ENCODE measurements at regions not wholly inside any gene's neighbourhood (a gene's known extent, or its start where the extent isn't known, plus 50 kb on each side); places are given as distances from the start of the nearest gene placed in this dataset.
A peak's percentile ranks its signal among the peaks of the same experiment; 100 is the strongest.

DNA sequence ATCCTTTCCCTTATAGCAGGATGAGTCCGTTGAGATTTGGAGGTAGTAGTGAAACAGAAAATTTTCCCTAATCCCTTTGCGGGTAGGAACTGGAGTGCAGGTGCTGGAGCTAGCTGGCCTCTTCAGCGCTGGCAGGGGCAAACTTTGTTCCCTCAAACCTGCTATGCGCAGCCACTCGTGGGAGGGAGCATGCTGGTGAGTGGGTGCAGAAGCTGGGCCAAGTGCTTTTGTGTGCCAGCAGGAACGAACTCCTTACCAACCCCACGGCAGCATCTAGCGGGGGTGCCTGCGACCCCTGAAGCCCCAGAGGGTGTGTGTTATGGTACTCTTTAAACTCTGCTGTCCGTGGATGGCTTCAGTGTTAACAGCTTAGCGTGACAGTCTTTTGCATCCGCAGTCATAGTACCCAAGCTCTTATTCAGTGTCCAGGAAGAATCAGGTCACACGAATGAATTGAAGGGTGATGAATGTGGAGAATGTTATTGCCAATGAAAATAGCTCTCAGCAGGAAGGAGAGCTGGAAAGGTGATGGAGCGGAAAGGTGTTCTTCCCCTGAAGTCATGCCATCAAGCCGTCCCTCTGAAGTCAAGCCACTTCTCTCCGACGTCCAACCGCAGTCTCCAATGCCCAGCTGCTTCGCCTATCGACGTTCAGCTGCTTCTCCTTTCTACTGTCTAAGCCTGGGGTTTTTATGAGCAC is 1445.1 kb upstream of the CDH9 start:
- in situ Hi-C loops (cut with HindIII; ENCODE audit: low pct_ligation_motif_present, low sequenced_read_pairs) = no loop called here

GRCh38 chr5:28473531-28474107 is 1435.2 kb upstream of the CDH9 start:
- TF ChIP-seq CTCF (IDR thresholded peaks at IDR 0.05; ENCODE audit: low read depth, low read length, missing control alignments) = peak; percentile 38

More for the DNA sequence above, 1445.1 kb upstream of the CDH9 start:
- no peak overlapping the region for H3K4me3 ChIP-seq (ENCODE audit: low read depth, low read length)
- no peaks in the 10 kb centered on the region for H3K27me3 ChIP-seq (replicated peaks)
- DNase-seq = no peak
- no peak for TF ChIP-seq CTCF (IDR thresholded peaks at IDR 0.05; ENCODE audit: low read depth, low read length, missing control alignments)
- no peak overlapping the region for H3K27ac ChIP-seq
- H3K36me3 ChIP-seq (replicated peaks) = no peaks in the 10 kb centered on the region

DNA sequence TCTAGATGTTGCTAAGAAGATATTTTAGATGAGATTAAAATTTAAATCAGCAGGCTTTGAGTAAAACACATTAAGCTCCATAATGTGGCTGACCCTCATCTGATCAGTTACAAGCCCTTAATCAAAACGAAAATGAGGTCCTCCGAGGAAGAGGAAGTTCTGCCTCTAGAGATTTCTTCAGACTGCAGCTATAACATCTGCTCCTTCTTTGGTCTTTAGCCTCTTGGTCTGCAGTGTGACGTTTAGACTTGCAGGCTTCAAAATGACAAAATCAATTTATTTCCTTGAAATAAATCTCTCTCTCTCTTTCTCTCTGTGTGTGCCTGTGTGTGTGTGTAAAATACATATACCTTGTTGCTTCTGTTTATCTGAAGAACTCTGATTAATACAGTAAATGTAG is 1429.8 kb upstream of the CDH9 start:
- in situ Hi-C loops (cut with HindIII; ENCODE audit: low pct_ligation_motif_present, low sequenced_read_pairs) = no loop called here
- no peak for DNase-seq
- Histone ChIP-seq H3K4me3 (ENCODE audit: low read depth, low read length) (no peak overlapping the region), H3K36me3 (replicated peaks) (no peaks in the 10 kb centered on the region), H3K27ac (no peak overlapping the region), H3K27me3 (replicated peaks) (no peaks in the 10 kb centered on the region)
- no peak for TF ChIP-seq CTCF (IDR thresholded peaks at IDR 0.05; ENCODE audit: low read depth, low read length, missing control alignments)

More at GRCh38 chr5:28473531-28474107, 1435.2 kb upstream of the CDH9 start:
- Histone ChIP-seq H3K4me3 (ENCODE audit: low read depth, low read length) (no peak overlapping the region), H3K27me3 (replicated peaks) (no peaks in the 10 kb centered on the region), H3K27ac (no peak overlapping the region), H3K36me3 (replicated peaks) (no peaks in the 10 kb centered on the region)
- DNase-seq = peak; percentile 24
- in situ Hi-C loops (cut with HindIII; ENCODE audit: low pct_ligation_motif_present, low sequenced_read_pairs) = no loop called here

DNA sequence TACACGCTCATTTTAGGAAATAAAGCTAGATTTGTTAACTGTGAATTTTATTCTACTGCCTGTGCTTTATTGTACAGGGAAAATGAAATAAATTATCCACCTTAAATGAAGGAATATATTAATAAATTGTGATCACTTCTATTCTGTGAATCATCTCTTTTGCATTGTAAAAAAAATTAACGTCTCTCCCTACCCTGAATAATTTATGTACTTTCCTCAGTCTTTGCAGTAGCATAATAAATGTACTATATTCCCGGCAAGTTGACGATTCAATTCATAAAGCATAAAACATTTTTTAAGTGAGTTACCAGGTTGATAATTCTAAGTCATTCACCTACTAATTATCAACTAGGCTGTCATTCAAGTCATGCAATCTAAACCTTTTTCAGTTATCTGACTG is 1425.3 kb upstream of the CDH9 start:
- Histone ChIP-seq H3K4me3 (ENCODE audit: low read depth, low read length) (no peak overlapping the region), H3K27me3 (replicated peaks) (no peaks in the 10 kb centered on the region), H3K27ac (no peak overlapping the region), H3K36me3 (replicated peaks) (no peaks in the 10 kb centered on the region)
- in situ Hi-C loops (cut with HindIII; ENCODE audit: low pct_ligation_motif_present, low sequenced_read_pairs) = no loop called here
- DNase-seq = no peak
- TF ChIP-seq CTCF (IDR thresholded peaks at IDR 0.05; ENCODE audit: low read depth, low read length, missing control alignments) = no peak

GRCh38 chr5:28451483-28451882 is 1413.1 kb upstream of the CDH9 start:
- DNase-seq = no peak
- H3K27me3 ChIP-seq (replicated peaks) = no peaks in the 10 kb centered on the region
- no peaks in the 10 kb centered on the region for H3K36me3 ChIP-seq (replicated peaks)
- TF ChIP-seq CTCF (IDR thresholded peaks at IDR 0.05; ENCODE audit: low read depth, low read length, missing control alignments) = no peak
- in situ Hi-C loops (cut with HindIII; ENCODE audit: low pct_ligation_motif_present, low sequenced_read_pairs) = no loop called here
- no peak overlapping the region for H3K27ac ChIP-seq
- H3K4me3 ChIP-seq (ENCODE audit: low read depth, low read length) = no peak overlapping the region

Measured in brain microvascular endothelial cell (primary cell).